ENCODE measurements at regions not wholly inside any gene's neighbourhood (a gene's known extent, or its start where the extent isn't known, plus 50 kb on each side); places are given as distances from the start of the nearest gene placed in this dataset.
"Not testable (repeated sequence)": the region's sequence is repeated elsewhere in the genome, so short reads cannot be mapped to it uniquely, and the experiment has no call there.

GRCh38 chr6:106785298-106785697, 155.9 kb downstream of the QRSL1 start:
- Histone ChIP-seq H3K4me3 (ENCODE audit: low read length) (no peak overlapping the region), H3K27ac (ENCODE audit: low read depth in 1 of 2, low read length in 2 of 2) (no peak overlapping the region), H3K4me1 (ENCODE audit: insufficient read depth, low read length) (no peaks in the 10 kb centered on the region), H3K9me3 (ENCODE audit: control insufficient read depth in 1 of 2, insufficient read depth in 1 of 2, low read length in 2 of 2) (peaks cover 0 to 3% of the 10 kb centered on the region in 2 experiments), H3K27me3 (ENCODE audit: control insufficient read depth in 1 of 2, insufficient read depth in 2 of 2, low read length in 2 of 2) (peaks cover 0 to 5% of the 10 kb centered on the region in 2 experiments), H3K36me3 (ENCODE audit: insufficient read depth, low read length) (no peaks in the 10 kb centered on the region)
- DNase-seq = no peak
- TF ChIP-seq CTCF (IDR thresholded peaks at IDR 0.05) = no peak
- intact Hi-C loops (cut with DNase I, micrococcal nuclease) = no loop called here
- Mint-ChIP-seq H3K4me3 (no peak overlapping the region), H3K9me3 (no peaks in the 10 kb centered on the region), H3K27ac (no peak overlapping the region), H3K4me1 (ENCODE audit: low read depth) (no peaks in the 10 kb centered on the region), H3K27me3 (peaks cover 44% of the 10 kb centered on the region), H3K36me3 (ENCODE audit: low read depth) (no peaks in the 10 kb centered on the region)
- ChIA-PET CTCF (no interaction called here), POLR2A (no interaction called here)
- no peak for ATAC-seq (ENCODE audit: poor library complexity)

- H3K9me3 Mint-ChIP-seq = peaks cover 4% of the 10 kb centered on the region
- DNase-seq (no peak), ATAC-seq (ENCODE audit: poor library complexity) (no peak)
- no peaks in the 10 kb centered on the region for H3K36me3 Mint-ChIP-seq (ENCODE audit: low read depth)
- no peak overlapping the region for H3K27ac ChIP-seq (ENCODE audit: low read depth in 1 of 2, low read length in 2 of 2)
- no peaks in the 10 kb centered on the region for H3K4me1 Mint-ChIP-seq (ENCODE audit: low read depth)
- H3K9me3 ChIP-seq (ENCODE audit: control insufficient read depth in 1 of 2, insufficient read depth in 1 of 2, low read length in 2 of 2) = peaks cover 3 to 4% of the 10 kb centered on the region in 2 experiments
- ChIA-PET CTCF (no interaction called here), POLR2A (no interaction called here)
- no peak overlapping the region for H3K4me3 Mint-ChIP-seq
- H3K36me3 ChIP-seq (ENCODE audit: insufficient read depth, low read length) = no peaks in the 10 kb centered on the region
- no peak overlapping the region for H3K27ac Mint-ChIP-seq
- no peaks in the 10 kb centered on the region for H3K4me1 ChIP-seq (ENCODE audit: insufficient read depth, low read length)
- TF ChIP-seq CTCF (IDR thresholded peaks at IDR 0.05) = no peak
- no peak overlapping the region for H3K4me3 ChIP-seq (ENCODE audit: low read length)
- H3K27me3 ChIP-seq (ENCODE audit: control insufficient read depth in 1 of 2, insufficient read depth in 2 of 2, low read length in 2 of 2) = peaks cover 0 to 5% of the 10 kb centered on the region in 2 experiments
- peaks cover 51% of the 10 kb centered on the region for H3K27me3 Mint-ChIP-seq
- intact Hi-C loops (cut with DNase I, micrococcal nuclease) = no loop called here
These were observed 154.5 kb downstream of the QRSL1 start for GRCh38 chr6:106783640-106784566.

- POLR2A ChIA-PET = no interaction called here
- Mint-ChIP-seq H3K27ac (no peak overlapping the region), H3K4me1 (ENCODE audit: low read depth) (no peaks in the 10 kb centered on the region), H3K36me3 (ENCODE audit: low read depth) (no peaks in the 10 kb centered on the region), H3K4me3 (no peak overlapping the region), H3K27me3 (peaks cover 56% of the 10 kb centered on the region), H3K9me3 (peaks cover 4% of the 10 kb centered on the region)
- TF ChIP-seq CTCF (IDR thresholded peaks at IDR 0.05) = no peak
- H3K9me3 ChIP-seq (ENCODE audit: control insufficient read depth in 1 of 2, insufficient read depth in 1 of 2, low read length in 2 of 2) = peaks cover 3 to 4% of the 10 kb centered on the region in 2 experiments
- H3K27me3 ChIP-seq (ENCODE audit: control insufficient read depth in 1 of 2, insufficient read depth in 2 of 2, low read length in 2 of 2) = peaks cover 0 to 7% of the 10 kb centered on the region in 2 experiments
- ATAC-seq (ENCODE audit: poor library complexity) (no peak), DNase-seq (no peak)
- H3K4me1 ChIP-seq (ENCODE audit: insufficient read depth, low read length) = no peaks in the 10 kb centered on the region
- intact Hi-C loops (cut with DNase I, micrococcal nuclease) = no loop called here
- H3K36me3 ChIP-seq (ENCODE audit: insufficient read depth, low read length) = no peaks in the 10 kb centered on the region
- H3K27ac ChIP-seq (ENCODE audit: low read depth in 1 of 2, low read length in 2 of 2) = no peak overlapping the region
- CTCF ChIA-PET = no interaction called here
- no peak overlapping the region for H3K4me3 ChIP-seq (ENCODE audit: low read length)
These were observed 153.3 kb downstream of the QRSL1 start for GRCh38 chr6:106782536-106783285.

- H3K4me1 ChIP-seq (ENCODE audit: insufficient read depth, low read length); intact Hi-C loops (cut with DNase I, micrococcal nuclease); H3K9me3 ChIP-seq (ENCODE audit: control insufficient read depth in 1 of 2, insufficient read depth in 1 of 2, low read length in 2 of 2); H3K36me3 ChIP-seq (ENCODE audit: insufficient read depth, low read length); CTCF ChIA-PET; DNase-seq; H3K27ac ChIP-seq (ENCODE audit: low read depth in 1 of 2, low read length in 2 of 2); H3K9me3 Mint-ChIP-seq; H3K27ac Mint-ChIP-seq; H3K36me3 Mint-ChIP-seq (ENCODE audit: low read depth); H3K4me1 Mint-ChIP-seq (ENCODE audit: low read depth); POLR2A ChIA-PET; ATAC-seq (ENCODE audit: poor library complexity); H3K4me3 ChIP-seq (ENCODE audit: low read length); H3K27me3 ChIP-seq (ENCODE audit: control insufficient read depth in 1 of 2, insufficient read depth in 2 of 2, low read length in 2 of 2); H3K4me3 Mint-ChIP-seq: not testable (repeated sequence)
- H3K27me3 Mint-ChIP-seq = peaks cover 49% of the 10 kb centered on the region
These were observed 150.2 kb downstream of the QRSL1 start for GRCh38 chr6:106779552-106779951.
